Mammary epithelial cell (primary cell): ENCODE measurements at regions not wholly inside any gene's neighbourhood (a gene's known extent, or its start where the extent isn't known, plus 50 kb on each side); places are given as distances from the start of the nearest gene placed in this dataset.

Experiments
- CTCF ChIP-seq, 2 donors: IDR thresholded peaks in 1 of 2; conservative IDR thresholded peaks in 1 of 2; 2 replicates each; pipeline ENCODE4 v1.5.1; 2011 to 2012; ENCODE audit warnings: inconsistent platforms in 2 of 2, low read length in 2 of 2, mild to moderate bottlenecking in 2 of 2, control low read depth in 1 of 2, low read depth in 1 of 2; ENCODE audit not compliant: insufficient read depth in 1 of 2; ENCODE audit errors: extremely low read depth in 1 of 2
- EZH2 ChIP-seq: IDR thresholded peaks from 2 replicates; pipeline ENCODE4 v1.6.1; 2012; ENCODE audit warnings: low read length, inconsistent platforms, borderline replicate concordance

DNA sequence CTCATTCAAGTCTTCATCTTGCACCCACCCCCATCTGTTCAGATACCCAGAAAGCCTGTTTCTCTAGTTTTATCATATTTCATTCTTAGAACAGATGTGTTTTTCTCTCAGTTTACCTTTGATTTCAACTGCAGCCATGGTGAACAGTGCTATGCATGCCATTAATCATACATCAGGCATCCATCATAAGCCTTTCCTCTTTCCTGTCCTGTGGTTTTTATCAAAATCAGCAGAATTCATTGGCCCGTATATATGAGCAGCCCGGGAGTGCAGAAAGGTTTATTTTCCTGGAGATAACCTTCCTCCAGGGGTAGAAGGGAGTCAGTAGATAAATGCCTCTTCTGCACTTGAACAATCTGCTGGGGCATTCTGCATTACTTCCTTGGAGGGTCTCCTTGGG lies 65.7 kb downstream of the IL21 start:
- TF ChIP-seq CTCF (conservative IDR thresholded peaks at IDR 0.05 in 1 of 2, IDR thresholded peaks at IDR 0.05 in 1 of 2; ENCODE audit: extremely low read depth in 1 of 2, insufficient read depth in 1 of 2, low read depth in 1 of 2, low read length in 2 of 2) (no peak), EZH2 (no peak)
